Caco-2 (cell line): ENCODE measurements at regions not wholly inside any gene's neighbourhood (a gene's known extent, or its start where the extent isn't known, plus 50 kb on each side); places are given as distances from the start of the nearest gene placed in this dataset.

Source experiments
- BruUV-seq: library from RNA; stranded (reverse); fragments of 400-500 nt; replicated peaks from 2 replicates; lab custom pipeline; 2021; lab: Mats Ljungman, UMichigan
- CTCF ChIA-PET: fragments of 300-600 bp; sonication (Branson Sonifier 250); formaldehyde crosslinking; loops from one replicate; lab custom pipeline; 2022; ENCODE audit warnings: antibody characterized with exemption; lab: Charles Lee
- POLR2A ChIA-PET: fragments of 300-600 bp; sonication (Branson Sonifier 250); formaldehyde crosslinking; loops from one replicate; lab custom pipeline; 2022; ENCODE audit warnings: antibody characterized with exemption; lab: Charles Lee
- DNase-seq, 2 experiments: peaks; one replicate each; pipeline versions ENCODE4 v3.0.0 to v3.0.0-alpha.2; 2020 to 2022
- H3K27me3 ChIP-seq: replicated peaks from 2 replicates; pipeline ENCODE4 v1.6.0; 2011; ENCODE audit warnings: low read length; ENCODE audit not compliant: control insufficient read depth, insufficient read depth
- H3K36me3 ChIP-seq: 2 replicates; pipeline ENCODE4 v1.5.1; 2011; ENCODE audit warnings: low read length; ENCODE audit not compliant: control insufficient read depth, insufficient read depth
- H3K4me1 ChIP-seq: fragments of 250-450 bp; sonication (Bioruptor Pico); 2 replicates; pipeline ENCODE4 v1.5.1; 2020; ENCODE audit warnings: mild to moderate bottlenecking
- H3K4me3 ChIP-seq: 2 replicates; pipeline ENCODE4 v1.5.1; 2011; ENCODE audit warnings: low read depth, mild to moderate bottlenecking, control low read depth, low read length
- H3K9me3 ChIP-seq: fragments of 250-450 bp; sonication (Bioruptor Pico); 2 replicates; pipeline ENCODE4 v1.5.1; 2020; ENCODE audit warnings: mild to moderate bottlenecking, moderate library complexity
- H3K27ac Mint-ChIP-seq: one replicate; pipeline ENCODE4 v1.8.0; 2022; ENCODE audit warnings: mixed read lengths; ENCODE audit not compliant: unreplicated experiment
- H3K27me3 Mint-ChIP-seq: one replicate; pipeline ENCODE4 v1.8.0; 2022; ENCODE audit warnings: mixed read lengths; ENCODE audit not compliant: insufficient read depth, unreplicated experiment
- H3K36me3 Mint-ChIP-seq: one replicate; pipeline ENCODE4 v1.8.0; 2022; ENCODE audit warnings: mild to moderate bottlenecking, mixed read lengths; ENCODE audit not compliant: insufficient read depth, unreplicated experiment
- H3K4me1 Mint-ChIP-seq: one replicate; pipeline ENCODE4 v1.8.0; 2022; ENCODE audit warnings: low read depth, mixed read lengths; ENCODE audit not compliant: unreplicated experiment
- H3K4me3 Mint-ChIP-seq: one replicate; pipeline ENCODE4 v1.8.0; 2022; ENCODE audit warnings: mild to moderate bottlenecking, moderate library complexity, mixed read lengths; ENCODE audit not compliant: unreplicated experiment
- H3K9me3 Mint-ChIP-seq: one replicate; pipeline ENCODE4 v1.8.0; 2022; ENCODE audit warnings: mixed read lengths; ENCODE audit not compliant: unreplicated experiment
- intact Hi-C: fragments of 100-400 bp; cut with micrococcal nuclease; formaldehyde crosslinking; loops from one replicate; pipeline ENCODE4 v1.10.0; 2022; ENCODE audit not compliant: unreplicated experiment
- TF ChIP-seq, protein P1 (sequence below), 2 experiments: fragments of 200-600 bp in 1 of 2; IDR thresholded peaks; 1 replicate in 1 of 2; 2 replicates in 1 of 2; pipeline versions ENCODE4 v1.5.1 to v1.8.0; 2011 to 2022; ENCODE audit warnings: antibody characterized with exemption in 1 of 2, control low read depth in 1 of 2, inconsistent platforms in 1 of 2, low read depth in 1 of 2, low read length in 1 of 2, mild to moderate bottlenecking in 1 of 2, moderate library complexity in 1 of 2; ENCODE audit not compliant: insufficient read depth in 1 of 2, severe bottlenecking in 1 of 2, unreplicated experiment in 1 of 2

DNA sequence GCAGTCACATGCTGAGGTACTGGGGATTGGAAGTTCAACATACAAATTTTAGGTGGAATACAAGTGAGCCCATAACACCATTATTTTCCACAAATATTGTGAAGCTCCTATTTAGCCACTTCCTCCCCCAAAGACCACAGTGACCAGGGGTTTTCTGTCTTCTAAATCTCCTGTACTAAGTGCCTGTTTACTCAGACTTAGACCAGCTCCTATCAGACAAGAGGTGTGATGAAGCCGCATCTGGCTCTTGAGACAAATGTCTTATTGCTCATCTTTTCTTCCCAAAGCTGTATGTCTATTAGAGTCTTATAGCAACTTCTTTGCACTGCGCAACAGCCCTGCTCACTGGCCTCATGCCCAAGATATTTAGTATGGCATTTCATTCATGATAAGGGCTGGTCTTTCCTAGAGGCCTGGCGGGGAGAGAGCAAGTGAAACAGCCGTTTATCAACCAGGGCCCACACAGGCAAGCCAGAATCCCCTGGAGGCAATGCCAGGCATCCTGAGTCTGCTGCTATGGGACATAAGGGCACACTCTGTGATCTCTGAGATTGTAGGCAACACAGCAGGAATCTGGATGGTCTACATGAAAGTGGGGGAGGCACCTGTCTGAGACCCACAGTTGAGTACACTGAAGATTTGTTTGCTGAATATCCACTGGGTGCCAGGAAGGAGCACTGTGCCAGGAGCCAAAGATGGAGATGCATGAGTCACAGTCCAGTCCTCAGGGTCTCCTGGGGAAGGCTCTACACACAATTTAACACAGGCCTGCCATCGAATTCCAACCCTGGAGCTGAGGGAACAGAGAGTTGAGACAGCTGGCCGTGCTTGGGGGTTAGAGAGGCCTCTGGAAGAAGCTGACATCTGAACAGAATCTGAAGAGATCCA is 78.5 kb upstream of the NCAM1 start:
- ChIA-PET POLR2A (no interaction called here), CTCF (no interaction called here)
- no peak for DNase-seq
- no peaks in the 10 kb centered on the region for H3K9me3 ChIP-seq
- H3K36me3 ChIP-seq = no peaks in the 10 kb centered on the region
- Mint-ChIP-seq H3K4me3 (no peak overlapping the region), H3K27ac (no peak overlapping the region), H3K36me3 (no peaks in the 10 kb centered on the region), H3K27me3 (peaks cover 10% of the 10 kb centered on the region), H3K9me3 (no peaks in the 10 kb centered on the region), H3K4me1 (no peaks in the 10 kb centered on the region)
- peaks cover 3% of the 10 kb centered on the region; the same call in 1 of the 2 replicates for H3K27me3 ChIP-seq
- TF ChIP-seq, protein P1, sequence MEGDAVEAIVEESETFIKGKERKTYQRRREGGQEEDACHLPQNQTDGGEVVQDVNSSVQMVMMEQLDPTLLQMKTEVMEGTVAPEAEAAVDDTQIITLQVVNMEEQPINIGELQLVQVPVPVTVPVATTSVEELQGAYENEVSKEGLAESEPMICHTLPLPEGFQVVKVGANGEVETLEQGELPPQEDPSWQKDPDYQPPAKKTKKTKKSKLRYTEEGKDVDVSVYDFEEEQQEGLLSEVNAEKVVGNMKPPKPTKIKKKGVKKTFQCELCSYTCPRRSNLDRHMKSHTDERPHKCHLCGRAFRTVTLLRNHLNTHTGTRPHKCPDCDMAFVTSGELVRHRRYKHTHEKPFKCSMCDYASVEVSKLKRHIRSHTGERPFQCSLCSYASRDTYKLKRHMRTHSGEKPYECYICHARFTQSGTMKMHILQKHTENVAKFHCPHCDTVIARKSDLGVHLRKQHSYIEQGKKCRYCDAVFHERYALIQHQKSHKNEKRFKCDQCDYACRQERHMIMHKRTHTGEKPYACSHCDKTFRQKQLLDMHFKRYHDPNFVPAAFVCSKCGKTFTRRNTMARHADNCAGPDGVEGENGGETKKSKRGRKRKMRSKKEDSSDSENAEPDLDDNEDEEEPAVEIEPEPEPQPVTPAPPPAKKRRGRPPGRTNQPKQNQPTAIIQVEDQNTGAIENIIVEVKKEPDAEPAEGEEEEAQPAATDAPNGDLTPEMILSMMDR (IDR thresholded peaks at IDR 0.05; ENCODE audit: insufficient read depth in 1 of 2, low read depth in 1 of 2, low read length in 1 of 2, severe bottlenecking in 1 of 2, unreplicated experiment in 1 of 2) = no peak
- intact Hi-C loops = no loop called here
- no TSS peak for BruUV-seq
- H3K4me1 ChIP-seq = no peaks in the 10 kb centered on the region
- no peak overlapping the region for H3K4me3 ChIP-seq

DNA sequence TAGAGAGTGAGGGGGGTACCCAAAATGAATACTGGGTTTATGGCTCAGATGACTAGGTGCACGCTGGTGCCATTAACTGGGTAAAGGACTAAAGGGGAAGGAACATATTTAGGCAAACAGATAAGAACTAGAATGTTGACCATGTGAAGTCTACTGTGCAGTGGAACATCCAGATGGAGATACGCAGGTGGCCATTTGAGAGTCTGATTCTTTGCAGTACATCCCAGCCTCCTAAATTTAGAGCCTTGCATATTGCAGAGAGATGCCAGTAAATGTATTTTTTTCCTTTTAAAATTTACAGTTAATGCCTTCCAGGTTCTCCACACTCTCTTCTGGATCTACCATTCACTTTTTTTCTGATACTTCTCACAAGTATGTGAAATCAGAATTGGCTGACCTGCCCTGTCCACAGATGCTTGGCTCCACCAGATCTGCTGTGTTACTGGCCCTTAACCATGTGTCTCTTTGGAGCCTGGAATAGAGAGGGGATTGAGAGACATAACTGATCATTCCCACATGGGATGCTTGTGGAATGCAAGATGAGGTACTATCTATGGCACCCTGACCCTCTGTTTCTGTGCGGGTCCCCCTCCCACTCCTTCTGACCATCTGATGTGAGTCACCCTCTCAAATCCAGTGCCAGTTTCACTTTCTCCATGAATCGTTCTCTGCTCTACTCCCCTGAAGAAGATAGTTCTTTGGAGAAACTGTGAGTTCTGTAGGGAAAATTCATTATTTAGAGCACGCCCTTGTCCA is 77.0 kb upstream of the NCAM1 start:
- H3K4me1 Mint-ChIP-seq = no peaks in the 10 kb centered on the region

More for the DNA sequence above, 77.0 kb upstream of the NCAM1 start:
- ChIA-PET POLR2A (no interaction called here), CTCF (no interaction called here)
- Histone ChIP-seq H3K4me1 (no peaks in the 10 kb centered on the region), H3K36me3 (no peaks in the 10 kb centered on the region), H3K4me3 (no peak overlapping the region), H3K27me3 (peaks cover 3% of the 10 kb centered on the region; the same call in 1 of the 2 replicates), H3K9me3 (no peaks in the 10 kb centered on the region)
- Mint-ChIP-seq H3K9me3 (no peaks in the 10 kb centered on the region), H3K27ac (no peak overlapping the region), H3K36me3 (no peaks in the 10 kb centered on the region), H3K4me3 (no peak overlapping the region), H3K27me3 (peaks cover 10% of the 10 kb centered on the region)
- no peak for DNase-seq
- BruUV-seq = no TSS peak
- TF ChIP-seq, protein P1 (IDR thresholded peaks at IDR 0.05; ENCODE audit: insufficient read depth in 1 of 2, low read depth in 1 of 2, low read length in 1 of 2, severe bottlenecking in 1 of 2, unreplicated experiment in 1 of 2) = no peak
- intact Hi-C loops = no loop called here
